HEK293T (cell line): ENCODE measurements at regions not wholly inside any gene's neighbourhood (a gene's known extent, or its start where the extent isn't known, plus 50 kb on each side); places are given as distances from the start of the nearest gene placed in this dataset.

Source experiments
- ARNT ChIP-seq: fragments of 450-650 bp; IDR thresholded peaks from 2 replicates; pipeline ENCODE4 v1.6.1; 2017; ENCODE audit warnings: mild to moderate bottlenecking
- BHLHE40 ChIP-seq: fragments of 450-650 bp; IDR thresholded peaks from 2 replicates; pipeline ENCODE4 v1.6.1; 2016; ENCODE audit warnings: mild to moderate bottlenecking, moderate library complexity, borderline replicate concordance
- ELF4 ChIP-seq: fragments of 450-650 bp; IDR thresholded peaks from 2 replicates; pipeline ENCODE4 v1.6.1; 2017; ENCODE audit warnings: antibody characterized with exemption
- FOXA1 ChIP-seq: fragments of 450-650 bp; IDR thresholded peaks from 2 replicates; pipeline ENCODE4 v1.6.1; 2016; ENCODE audit warnings: mild to moderate bottlenecking
- FOXK2 ChIP-seq: fragments of 450-650 bp; IDR thresholded peaks from 2 replicates; pipeline ENCODE4 v1.6.1; 2016; ENCODE audit warnings: mild to moderate bottlenecking
- FOXM1 ChIP-seq: fragments of 450-650 bp; IDR thresholded peaks from 2 replicates; pipeline ENCODE4 v1.6.1; 2017; ENCODE audit warnings: mild to moderate bottlenecking, borderline replicate concordance
- HDGF ChIP-seq: fragments of 450-650 bp; IDR thresholded peaks from 2 replicates; pipeline ENCODE4 v1.6.1; 2017; ENCODE audit warnings: antibody characterized with exemption, borderline replicate concordance
- L3MBTL2 ChIP-seq: fragments of 450-650 bp; conservative IDR thresholded peaks from 2 replicates; pipeline ENCODE4 v1.6.1; 2016; ENCODE audit warnings: mild to moderate bottlenecking
- LEF1 ChIP-seq: fragments of 450-650 bp; IDR thresholded peaks from 2 replicates; pipeline ENCODE4 v1.6.1; 2017; ENCODE audit warnings: mild to moderate bottlenecking, borderline replicate concordance
- NFRKB ChIP-seq: fragments of 450-650 bp; IDR thresholded peaks from 2 replicates; pipeline ENCODE4 v1.6.1; 2016; ENCODE audit warnings: mild to moderate bottlenecking, moderate library complexity
- PKNOX1 ChIP-seq: fragments of 450-650 bp; IDR thresholded peaks from 2 replicates; pipeline ENCODE4 v1.6.1; 2016
- SP1 ChIP-seq: fragments of 450-650 bp; IDR thresholded peaks from 2 replicates; pipeline ENCODE4 v1.6.1; 2017
- SUZ12 ChIP-seq: fragments of 450-650 bp; IDR thresholded peaks from 2 replicates; pipeline ENCODE4 v1.6.1; 2016; ENCODE audit warnings: mild to moderate bottlenecking

- TF ChIP-seq FOXK2, result no peak
- TF ChIP-seq BHLHE40, result no peak
- no peak for TF ChIP-seq NFRKB
- no peak for TF ChIP-seq FOXM1
- no peak for TF ChIP-seq ELF4
- TF ChIP-seq LEF1, result no peak
- no peak for TF ChIP-seq SUZ12
- no peak for TF ChIP-seq SP1
- no peak for TF ChIP-seq PKNOX1
- no peak for TF ChIP-seq ARNT
- no peak for TF ChIP-seq HDGF
- no peak for TF ChIP-seq L3MBTL2
- TF ChIP-seq FOXA1, result no peak
These were observed 342.9 kb upstream of the RPS23 start for GRCh38 chr5:82620957-82621600.
